ENCODE measurements at regions not wholly inside any gene's neighbourhood (a gene's known extent, or its start where the extent isn't known, plus 50 kb on each side); places are given as distances from the start of the nearest gene placed in this dataset.

DNA sequence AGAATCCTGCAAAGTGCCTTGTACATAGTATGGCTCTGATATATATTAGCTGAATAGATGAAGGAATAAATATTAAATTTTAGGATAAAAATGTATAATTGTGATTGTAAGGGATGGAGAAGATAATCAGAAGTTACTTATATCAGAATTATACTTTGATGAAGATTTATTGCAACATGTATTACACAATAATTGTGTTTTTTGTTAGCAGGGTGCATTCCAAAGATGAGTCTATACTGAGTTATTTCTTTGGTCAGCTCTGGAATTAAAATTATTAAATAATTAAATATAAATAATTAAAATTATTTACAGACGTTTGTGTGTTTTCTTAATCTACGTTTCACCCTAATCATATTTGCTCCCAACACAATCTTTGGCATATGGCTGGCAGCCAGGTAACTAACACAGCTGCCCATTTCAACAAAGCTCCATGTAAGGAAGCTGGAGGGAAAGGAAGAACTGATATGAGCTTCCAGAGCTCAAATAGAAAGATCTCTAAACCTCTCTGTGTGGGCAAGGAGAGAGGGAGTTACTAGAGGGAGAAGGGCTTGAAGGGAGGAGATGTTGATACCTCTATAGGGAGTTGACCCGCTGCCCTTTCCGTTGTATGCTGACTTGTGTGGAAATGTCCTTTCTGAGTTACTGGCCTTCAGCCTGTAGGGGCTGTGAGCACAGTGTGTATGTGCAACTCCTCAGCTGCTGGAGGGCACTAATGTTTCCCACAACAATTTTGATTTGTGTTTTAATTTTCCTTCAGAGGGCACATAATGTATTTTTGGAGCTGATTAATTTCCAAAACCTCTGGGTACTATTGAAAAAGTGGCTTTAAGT is 403.4 kb downstream of the MAN2A1 start:
- TF ChIP-seq CTCF (IDR thresholded peaks at IDR 0.05) (peak in 1 of 7 experiments; percentile 7), POLR2A (IDR thresholded peaks at IDR 0.05) (no peak)
